Neuronal stem cell (in vitro differentiated cells): ENCODE measurements at regions not wholly inside any gene's neighbourhood (a gene's known extent, or its start where the extent isn't known, plus 50 kb on each side); places are given as distances from the start of the nearest gene placed in this dataset.
"Not testable (repeated sequence)": the region's sequence is repeated elsewhere in the genome, so short reads cannot be mapped to it uniquely, and the experiment has no call there.

Experiments used
- DNase-seq: peaks from one replicate; pipeline ENCODE4 v3.0.0-alpha.2; 2013; ENCODE audit warnings: low spot score
- H2AFZ ChIP-seq: one replicate; pipeline ENCODE4 v1.6.1; 2013; ENCODE audit warnings: mild to moderate bottlenecking, low read length, inconsistent platforms
- H2AK5ac ChIP-seq: 2 replicates; pipeline ENCODE4 v1.6.1; 2013; ENCODE audit warnings: low read depth, mild to moderate bottlenecking, inconsistent platforms, low read length, moderate library complexity, mixed read lengths
- H2BK120ac ChIP-seq: 2 replicates; pipeline ENCODE4 v1.6.1; 2013; ENCODE audit warnings: low read depth, mild to moderate bottlenecking, inconsistent platforms, low read length, moderate library complexity, mixed read lengths
- H2BK12ac ChIP-seq: one replicate; pipeline ENCODE4 v1.6.1; 2013; ENCODE audit warnings: low read length, inconsistent platforms
- H2BK15ac ChIP-seq: 2 replicates; pipeline ENCODE4 v1.6.1; 2013; ENCODE audit warnings: mild to moderate bottlenecking, low read length, inconsistent platforms, mixed read lengths
- H2BK5ac ChIP-seq: one replicate; pipeline ENCODE4 v1.6.1; 2013; ENCODE audit warnings: inconsistent platforms, mild to moderate bottlenecking, low read length, moderate library complexity
- H3K14ac ChIP-seq: one replicate; pipeline ENCODE4 v1.6.1; 2013; ENCODE audit warnings: low read length, inconsistent platforms
- H3K18ac ChIP-seq: 2 replicates; pipeline ENCODE4 v1.6.1; 2013; ENCODE audit warnings: low read length, inconsistent platforms
- H3K23ac ChIP-seq: 2 replicates; pipeline ENCODE4 v1.6.1; 2013; ENCODE audit warnings: low read depth, mild to moderate bottlenecking, mixed read lengths, low read length, inconsistent platforms; ENCODE audit not compliant: poor library complexity
- H3K27ac ChIP-seq: replicated peaks from 3 replicates; pipeline ENCODE4 v1.5.1; 2013; ENCODE audit warnings: low read length, inconsistent platforms
- H3K27me3 ChIP-seq, 3 experiments: 2 replicates each; pipeline ENCODE4 v1.6.1; 2013; ENCODE audit warnings: low read length in 3 of 3, mild to moderate bottlenecking in 2 of 3, inconsistent platforms in 1 of 3, low read depth in 1 of 3, mixed read lengths in 1 of 3, moderate library complexity in 1 of 3; ENCODE audit not compliant: control insufficient read depth in 3 of 3, insufficient read depth in 3 of 3
- H3K36me3 ChIP-seq, 2 donors: replicated peaks in 1 of 2; 2 replicates each; pipeline ENCODE4 v1.6.1; 2013; ENCODE audit warnings: low read length in 2 of 2; ENCODE audit not compliant: control insufficient read depth in 2 of 2, insufficient read depth in 2 of 2
- H3K4ac ChIP-seq: 2 replicates; pipeline ENCODE4 v1.6.1; 2013; ENCODE audit warnings: inconsistent platforms, mild to moderate bottlenecking, low read length, moderate library complexity
- H3K4me1 ChIP-seq, 2 donors: 1 replicate in 1 of 2; 2 replicates in 1 of 2; pipeline ENCODE4 v1.6.1; 2013; ENCODE audit warnings: low read length in 2 of 2, low read depth in 1 of 2; ENCODE audit not compliant: control insufficient read depth in 2 of 2, insufficient read depth in 1 of 2
- H3K4me2 ChIP-seq: one replicate; pipeline ENCODE4 v1.6.1; 2013; ENCODE audit warnings: mild to moderate bottlenecking, low read length, inconsistent platforms; ENCODE audit not compliant: insufficient read depth, poor library complexity, severe bottlenecking
- H3K4me3 ChIP-seq, 2 donors: 2 replicates each; pipeline ENCODE4 v1.5.1; 2013; ENCODE audit warnings: low read length in 2 of 2, mild to moderate bottlenecking in 2 of 2, inconsistent platforms in 1 of 2, moderate library complexity in 1 of 2
- H3K79me1 ChIP-seq: one replicate; pipeline ENCODE4 v1.6.1; 2013; ENCODE audit warnings: low read depth, mild to moderate bottlenecking, inconsistent platforms, low read length, moderate library complexity
- H3K9ac ChIP-seq: one replicate; pipeline ENCODE4 v1.6.1; 2013; ENCODE audit warnings: mild to moderate bottlenecking, low read depth, low read length, inconsistent platforms; ENCODE audit not compliant: poor library complexity
- H3K9me3 ChIP-seq, 2 donors: replicated peaks in 1 of 2; 2 replicates each; pipeline versions ENCODE3 to v1.6.1; 2013; ENCODE audit warnings: low read length in 2 of 2, mild to moderate bottlenecking in 2 of 2, inconsistent platforms in 1 of 2, low read depth in 1 of 2, mixed read lengths in 1 of 2, moderate library complexity in 1 of 2; ENCODE audit not compliant: control insufficient read depth in 2 of 2, insufficient read depth in 1 of 2
- H4K8ac ChIP-seq: one replicate; pipeline ENCODE4 v1.6.1; 2013; ENCODE audit warnings: low read depth, mild to moderate bottlenecking, inconsistent platforms, low read length, moderate library complexity
- H4K91ac ChIP-seq: one replicate; pipeline ENCODE4 v1.6.1; 2013; ENCODE audit warnings: low read length, low read depth, mild to moderate bottlenecking, inconsistent platforms; ENCODE audit not compliant: poor library complexity
- WGBS, 2 donors: extraction: QIAGEN DNeasy Blood & Tissue Kit; methylation state at CpG; one replicate each; pipeline ENCODE4 v1.1.7; 2013; ENCODE audit warnings: missing lambda C conversion rate in 2 of 2, mixed read lengths in 1 of 2; ENCODE audit not compliant: insufficient read length in 2 of 2, insufficient replicate concordance in 1 of 2; ENCODE audit errors: extremely low coverage in 2 of 2; 5-methylcytosine and 5-hydroxymethylcytosine counted together

- Histone ChIP-seq H2AFZ (no peak overlapping the region), H4K91ac (no peak overlapping the region), H2AK5ac (no peak overlapping the region), H3K18ac (no peak overlapping the region), H2BK5ac (no peak overlapping the region), H3K9ac (no peak overlapping the region), H2BK15ac (no peak overlapping the region), H3K4me1 (no peaks in the 10 kb centered on the region), H3K23ac (no peak overlapping the region), H3K79me1 (no peaks in the 10 kb centered on the region), H3K27me3 (no peaks in the 10 kb centered on the region), H3K4ac (no peak overlapping the region), H3K9me3 (no peaks in the 10 kb centered on the region), H3K4me3 (no peak overlapping the region), H2BK120ac (no peak overlapping the region), H2BK12ac (no peak overlapping the region), H4K8ac (no peak overlapping the region), H3K36me3 (no peaks in the 10 kb centered on the region), H3K27ac (no peak overlapping the region), H3K4me2 (no peak overlapping the region), H3K14ac (no peak overlapping the region)
- no peak for DNase-seq
Observed at GRCh38 chr2:81363800-81364199, 1059.2 kb upstream of the LRRTM1 start.

- H2BK15ac ChIP-seq, H3K14ac ChIP-seq, H4K91ac ChIP-seq, H3K4ac ChIP-seq, H3K4me3 ChIP-seq, H3K9ac ChIP-seq, H3K4me2 ChIP-seq, H3K18ac ChIP-seq, H3K36me3 ChIP-seq, H3K9me3 ChIP-seq, H3K27me3 ChIP-seq, DNase-seq, H3K79me1 ChIP-seq, H3K27ac ChIP-seq, H2BK120ac ChIP-seq, H2AFZ ChIP-seq, H2AK5ac ChIP-seq, H3K23ac ChIP-seq, H2BK12ac ChIP-seq, H3K4me1 ChIP-seq, H4K8ac ChIP-seq, H2BK5ac ChIP-seq: not testable (repeated sequence)
- WGBS, 2 donors: no CpG with 5 or more reads among the region's 11 CpGs
Observed at GRCh38 chr2:81362468-81362867, 1057.9 kb upstream of the LRRTM1 start.

- no peaks in the 10 kb centered on the region for H3K79me1 ChIP-seq
Observed at GRCh38 chr2:81355436-81355835, 1050.9 kb upstream of the LRRTM1 start.

GRCh38 chr2:81334046-81334445, 1029.5 kb upstream of the LRRTM1 start:
- Histone ChIP-seq H2BK120ac (no peak overlapping the region), H3K36me3 (no peaks in the 10 kb centered on the region), H3K27me3 (no peaks in the 10 kb centered on the region), H3K4ac (no peak overlapping the region), H2AK5ac (no peak overlapping the region), H3K18ac (no peak overlapping the region), H3K4me2 (no peak overlapping the region), H2BK12ac (no peak overlapping the region), H3K9me3 (no peaks in the 10 kb centered on the region), H2BK15ac (no peak overlapping the region), H4K8ac (no peak overlapping the region), H3K4me1 (no peaks in the 10 kb centered on the region), H4K91ac (no peak overlapping the region), H2BK5ac (no peak overlapping the region), H3K27ac (no peak overlapping the region), H3K9ac (no peak overlapping the region), H3K4me3 (no peak overlapping the region), H3K14ac (no peak overlapping the region), H3K79me1 (no peaks in the 10 kb centered on the region), H2AFZ (no peak overlapping the region), H3K23ac (no peak overlapping the region)
- no peak for DNase-seq
- WGBS, 2 donors: no CpG with 5 or more reads among the region's 2 CpGs

More at GRCh38 chr2:81355436-81355835, 1050.9 kb upstream of the LRRTM1 start:
- H3K27me3 ChIP-seq: no peaks in the 10 kb centered on the region
- H3K4me3 ChIP-seq: no peak overlapping the region
- H3K18ac ChIP-seq: no peak overlapping the region
- H3K4me2 ChIP-seq: no peak overlapping the region
- no peak for DNase-seq
- no CpG with 5 or more reads among the region's 1 CpG for WGBS, 2 donors
- H3K23ac ChIP-seq: no peak overlapping the region
- no peak overlapping the region for H2BK15ac ChIP-seq
- no peak overlapping the region for H3K27ac ChIP-seq
- H3K14ac ChIP-seq: no peak overlapping the region
- no peaks in the 10 kb centered on the region for H3K4me1 ChIP-seq
- H2AK5ac ChIP-seq: no peak overlapping the region
- H3K9ac ChIP-seq: no peak overlapping the region
- H2BK5ac ChIP-seq: no peak overlapping the region
- no peak overlapping the region for H3K4ac ChIP-seq
- no peak overlapping the region for H2BK12ac ChIP-seq
- no peaks in the 10 kb centered on the region for H3K9me3 ChIP-seq
- H4K91ac ChIP-seq: no peak overlapping the region
- H3K36me3 ChIP-seq: no peaks in the 10 kb centered on the region
- H2AFZ ChIP-seq: no peak overlapping the region
- H2BK120ac ChIP-seq: no peak overlapping the region
- no peak overlapping the region for H4K8ac ChIP-seq
